HG03575 (cell line): ENCODE measurements at regions not wholly inside any gene's neighbourhood (a gene's known extent, or its start where the extent isn't known, plus 50 kb on each side); places are given as distances from the start of the nearest gene placed in this dataset.
"Not testable (repeated sequence)": the region's sequence is repeated elsewhere in the genome, so short reads cannot be mapped to it uniquely, and the experiment has no call there.

Experiments
- ATAC-seq: cut with Tn5 transposase; IDR thresholded peaks from one replicate; pipeline ENCODE4 v1.9.1; 2021; ENCODE audit not compliant: unreplicated experiment, insufficient number of reproducible peaks, low FRiP score; ENCODE audit errors: extremely low read depth

DNA sequence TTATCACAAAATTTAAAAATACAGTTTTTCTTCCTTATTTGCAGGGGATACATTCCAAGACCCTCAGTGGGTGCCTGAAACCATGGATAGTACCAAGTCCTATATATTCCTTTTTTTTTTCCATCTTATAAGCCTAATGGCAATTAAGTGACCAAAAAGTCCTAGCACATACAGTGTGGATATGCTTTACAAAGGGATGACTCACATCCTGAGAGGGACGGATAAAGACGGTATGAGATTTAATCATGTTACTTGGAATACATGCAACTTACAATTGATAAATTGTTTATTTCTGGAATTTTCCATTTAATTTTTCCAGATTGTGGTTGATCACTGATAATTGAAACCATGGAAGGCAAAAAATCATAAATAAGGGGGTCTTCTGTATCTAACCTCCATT lies 181.2 kb upstream of the BRINP3 start:
- no peak for ATAC-seq

GRCh38 chr1:190663962-190664361 lies 186.3 kb upstream of the BRINP3 start:
- ATAC-seq = no peak

GRCh38 chr1:190665045-190665444 lies 187.4 kb upstream of the BRINP3 start:
- ATAC-seq = no peak

DNA sequence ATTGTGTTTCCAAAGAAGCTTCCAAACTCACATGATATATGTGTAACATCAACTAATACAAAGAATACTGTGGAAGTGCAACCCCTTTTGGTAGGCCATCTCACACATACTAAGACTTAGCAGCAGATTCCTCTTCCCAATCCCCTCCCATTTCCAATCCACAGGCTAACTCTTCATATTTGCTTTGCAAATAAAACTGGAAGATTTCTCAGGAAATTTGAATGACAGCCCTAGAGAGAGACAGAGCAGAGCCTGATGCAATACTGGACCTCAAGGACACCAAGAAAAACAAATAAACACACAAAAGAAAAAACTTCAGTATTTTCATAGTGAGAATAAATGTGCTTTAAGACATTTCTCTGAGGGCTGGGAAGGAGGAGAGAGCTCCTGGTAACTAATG lies 190.2 kb upstream of the BRINP3 start:
- ATAC-seq = no peak

DNA sequence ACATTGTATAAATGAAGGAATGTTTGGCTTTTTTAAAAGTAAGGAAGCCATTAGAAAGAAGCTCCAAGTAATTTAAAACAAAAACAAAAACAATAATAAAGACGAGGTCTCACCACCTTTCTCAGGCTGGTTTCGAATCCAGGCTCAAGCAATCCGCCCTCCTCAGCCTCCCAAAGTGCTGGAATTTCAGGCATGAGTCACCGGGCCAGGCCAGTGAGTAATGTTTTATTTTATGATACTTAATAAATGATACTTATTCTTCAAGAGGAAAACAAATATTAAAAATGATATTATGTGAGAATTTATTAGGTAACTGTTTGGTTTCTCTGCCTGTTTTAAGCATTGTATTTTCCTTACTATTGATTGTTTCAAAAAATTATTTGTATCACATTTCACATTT lies 201.4 kb upstream of the BRINP3 start:
- ATAC-seq = no peak

- ATAC-seq = no peak
Observed at GRCh38 chr1:190679454-190679853, 201.8 kb upstream of the BRINP3 start.

DNA sequence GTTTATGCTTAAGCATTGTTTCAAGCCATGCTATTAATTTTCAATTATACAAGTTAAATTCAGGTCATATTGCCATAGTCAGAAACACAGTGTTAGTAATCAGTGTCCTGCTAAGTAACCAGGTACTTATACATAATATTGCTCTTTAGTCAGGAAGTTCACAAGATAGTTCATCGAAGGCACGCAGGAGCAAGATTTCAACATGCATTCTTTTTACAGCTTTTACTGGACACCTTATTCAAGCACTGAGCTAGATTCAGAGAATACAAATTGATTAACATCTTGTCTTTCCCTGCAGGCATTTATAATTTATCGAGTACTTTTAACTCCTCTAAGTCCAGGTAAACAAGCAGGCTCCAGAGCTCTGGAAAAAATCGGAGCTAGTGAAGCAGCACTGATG lies 202.3 kb upstream of the BRINP3 start:
- no peak for ATAC-seq

DNA sequence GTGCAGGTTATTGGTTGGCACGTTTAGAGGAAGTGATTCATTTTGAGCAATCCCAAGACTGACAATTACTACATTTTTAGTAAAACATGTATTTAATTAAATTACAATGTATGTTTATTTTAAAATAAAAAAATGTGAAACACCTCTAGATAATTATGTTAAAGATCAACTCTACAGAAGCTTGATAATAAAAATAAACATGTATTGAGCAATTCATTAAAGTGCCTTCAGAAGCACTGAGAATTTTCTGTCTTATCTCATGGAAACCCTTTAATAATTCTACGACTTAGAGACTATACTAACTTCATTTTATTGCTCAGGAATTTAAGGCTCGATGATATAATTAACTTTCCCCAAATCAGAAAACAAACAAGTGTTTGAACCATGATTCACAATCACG lies 208.0 kb upstream of the BRINP3 start:
- ATAC-seq = no peak

GRCh38 chr1:190688096-190688495 lies 210.4 kb upstream of the BRINP3 start:
- no peak for ATAC-seq

GRCh38 chr1:190698488-190698887 lies 220.8 kb upstream of the BRINP3 start:
- not testable (repeated sequence) for ATAC-seq

- no peak for ATAC-seq
Observed at GRCh38 chr1:190699165-190699564, 221.5 kb upstream of the BRINP3 start.

- ATAC-seq = no peak
Observed at GRCh38 chr1:190708418-190709057, 230.9 kb upstream of the BRINP3 start.

- ATAC-seq = no peak
Observed at GRCh38 chr1:190711069-190711468, 233.4 kb upstream of the BRINP3 start.

DNA sequence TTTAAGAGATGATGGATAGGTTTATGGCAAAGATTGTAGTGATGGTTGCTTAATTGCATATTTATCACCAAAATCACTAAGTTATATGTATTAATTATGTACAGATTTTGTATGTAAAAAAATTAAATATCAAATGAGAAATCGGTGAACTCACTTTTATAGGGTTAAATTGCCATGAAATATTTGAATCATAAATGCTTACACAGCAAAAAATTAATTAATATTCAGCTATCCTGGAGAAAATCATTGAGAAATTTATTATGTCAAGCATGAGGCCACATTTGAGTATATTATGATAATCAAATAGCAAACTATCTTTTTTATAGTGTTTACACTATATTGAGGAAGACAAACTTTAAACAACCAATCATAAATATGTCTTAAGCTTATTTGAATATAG lies 239.4 kb upstream of the BRINP3 start:
- no peak for ATAC-seq

GRCh38 chr1:190736971-190737590 lies 259.4 kb upstream of the BRINP3 start:
- no peak for ATAC-seq

- ATAC-seq = no peak
Observed at GRCh38 chr1:190738317-190738716, 260.7 kb upstream of the BRINP3 start.

DNA sequence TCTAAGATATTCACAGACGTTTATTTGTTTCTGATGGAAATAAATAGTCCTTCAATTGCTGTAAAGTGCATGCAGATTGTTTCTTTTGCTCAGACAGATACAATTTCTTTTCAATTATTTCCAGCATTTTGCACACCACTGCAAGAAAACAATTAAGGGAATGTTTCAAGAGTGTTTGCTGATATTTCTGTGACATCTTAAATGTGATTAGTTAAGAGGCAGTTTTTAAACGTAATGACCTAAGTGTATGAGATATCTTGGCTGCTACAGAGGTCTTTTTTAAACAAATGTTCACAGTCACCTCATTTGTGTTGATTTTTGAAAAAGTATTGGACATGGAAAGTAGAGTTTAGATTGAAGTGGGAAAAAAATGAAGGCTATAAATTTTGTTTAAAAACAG lies 262.3 kb upstream of the BRINP3 start:
- ATAC-seq = no peak

DNA sequence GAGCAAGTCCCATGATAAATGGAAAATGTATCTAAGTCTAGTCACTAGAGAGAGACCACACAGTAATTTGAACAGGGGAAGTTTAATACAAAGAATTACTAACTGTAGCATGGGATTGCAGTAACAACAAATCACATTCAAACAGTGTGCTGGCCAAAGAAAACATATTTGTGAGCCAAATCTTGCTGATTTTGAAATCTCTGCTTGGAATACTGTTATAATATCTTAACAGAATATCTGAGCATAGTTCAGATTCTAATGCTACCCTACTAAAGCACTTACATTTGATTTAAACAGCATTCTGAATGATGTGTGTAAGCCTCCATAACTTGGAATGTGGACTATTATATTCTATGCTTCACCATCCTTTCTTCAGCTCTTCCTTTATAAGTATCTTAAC lies 270.0 kb upstream of the BRINP3 start:
- ATAC-seq = no peak

DNA sequence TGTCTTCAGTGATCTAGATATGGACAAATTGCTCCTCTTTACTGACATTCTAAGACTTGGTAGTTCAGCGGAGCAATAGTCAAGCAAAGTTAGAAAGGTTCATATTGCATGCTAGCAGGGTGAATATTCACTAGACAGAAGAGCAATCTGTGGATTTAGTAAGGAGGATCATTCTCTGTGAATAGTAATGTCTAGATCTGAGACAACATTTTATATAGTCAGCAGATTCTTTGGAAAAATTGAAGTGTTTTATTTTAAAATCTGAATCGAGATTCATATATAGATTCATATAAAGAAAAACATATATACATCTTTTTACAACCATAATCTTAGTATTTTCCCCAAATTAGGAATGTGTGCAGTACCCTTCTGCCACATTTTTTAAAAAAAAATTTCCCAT lies 274.5 kb upstream of the BRINP3 start:
- no peak for ATAC-seq

DNA sequence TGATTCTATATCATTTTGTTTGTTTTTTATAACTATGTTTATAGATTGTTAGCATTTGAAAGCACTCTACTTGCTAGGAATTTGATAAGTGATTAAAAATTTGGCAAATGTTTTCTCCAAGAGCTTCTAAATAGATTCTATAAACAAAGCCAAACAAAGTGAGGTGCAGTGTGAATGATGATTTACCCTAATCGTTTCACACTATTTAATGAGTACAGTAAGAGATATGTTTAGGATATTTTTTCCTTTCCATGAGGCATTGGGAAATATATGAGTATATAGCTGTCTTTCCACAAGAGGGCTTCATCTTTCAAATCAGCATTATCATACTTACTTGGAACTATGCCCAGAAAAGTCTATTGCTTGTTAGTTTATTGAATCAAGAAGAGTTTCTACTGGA lies 277.0 kb upstream of the BRINP3 start:
- ATAC-seq = no peak

- peak; percentile 98 for ATAC-seq
Observed at GRCh38 chr1:190759807-190760206, 282.1 kb upstream of the BRINP3 start.
